Stimulated activated CD4-positive, alpha-beta T cell treated with anti-CD3 and anti-CD28 coated beads, Interleukin-1b, Interleukin-23, amount 100 ng/mL, for 24 hours (primary cell): ENCODE measurements at regions not wholly inside any gene's neighbourhood (a gene's known extent, or its start where the extent isn't known, plus 50 kb on each side); places are given as distances from the start of the nearest gene placed in this dataset.

Source experiments
- DNase-seq, 4 experiments: peaks; one replicate each; pipeline ENCODE4 v3.0.0-alpha.2; 2020; ENCODE audit warnings: low read depth in 4 of 4, low spot score in 1 of 4

GRCh38 chr18:5600378-5601071, 56.7 kb upstream of the EPB41L3 start:
- no peak for DNase-seq

GRCh38 chr18:5596585-5596984, 52.8 kb upstream of the EPB41L3 start:
- DNase-seq: no peak
